Neural progenitor cell (in vitro differentiated cells): ENCODE measurements at regions not wholly inside any gene's neighbourhood (a gene's known extent, or its start where the extent isn't known, plus 50 kb on each side); places are given as distances from the start of the nearest gene placed in this dataset.
A peak's percentile ranks its signal among the peaks of the same experiment; 100 is the strongest.

Experiments used
- DNase-seq: peaks from one replicate; pipeline ENCODE4 v3.0.0-alpha.2; 2016; ENCODE audit warnings: low spot score
- H2AFZ ChIP-seq: fragments of 200-600 bp; sonication (generic); replicated peaks from 2 replicates; pipeline ENCODE4 v1.6.1; 2016; ENCODE audit warnings: antibody characterized with exemption
- H3F3A ChIP-seq: fragments of 200-600 bp; sonication (generic); 2 replicates; pipeline ENCODE4 v1.6.1; 2016; ENCODE audit warnings: antibody characterized with exemption, low read depth
- H3K27ac ChIP-seq: fragments of 200-600 bp; sonication (generic); 2 replicates; pipeline ENCODE4 v1.5.1; 2016; ENCODE audit warnings: mild to moderate bottlenecking
- H3K27me3 ChIP-seq: fragments of 200-600 bp; sonication (generic); 2 replicates; pipeline ENCODE4 v1.6.1; 2016; ENCODE audit warnings: mild to moderate bottlenecking, moderate library complexity
- H3K36me3 ChIP-seq: fragments of 200-600 bp; sonication (generic); 2 replicates; pipeline ENCODE4 v1.5.1; 2016
- H3K4me1 ChIP-seq: fragments of 200-600 bp; sonication (generic); 2 replicates; pipeline ENCODE4 v1.6.1; 2016; ENCODE audit warnings: mixed run types
- H3K4me2 ChIP-seq: fragments of 200-600 bp; sonication (generic); 2 replicates; pipeline ENCODE4 v1.6.1; 2016
- H3K4me3 ChIP-seq: fragments of 200-600 bp; sonication (generic); 2 replicates; pipeline ENCODE4 v1.5.1; 2016
- H3K79me2 ChIP-seq: fragments of 200-600 bp; sonication (generic); 2 replicates; pipeline ENCODE4 v1.6.1; 2016; ENCODE audit warnings: low read depth
- H3K9ac ChIP-seq: fragments of 200-600 bp; sonication (generic); 2 replicates; pipeline ENCODE4 v1.6.1; 2016
- H3K9me3 ChIP-seq: fragments of 200-600 bp; sonication (generic); 2 replicates; pipeline ENCODE4 v1.5.1; 2016; ENCODE audit warnings: low read depth
- H4K20me1 ChIP-seq: fragments of 200-600 bp; sonication (generic); 2 replicates; pipeline ENCODE4 v1.6.1; 2016; ENCODE audit warnings: low read depth
- H3K27ac Mint-ChIP-seq: 3 replicates; pipeline ENCODE4 v1.8.0; 2021; ENCODE audit warnings: mixed read lengths
- H3K27me3 Mint-ChIP-seq: 2 replicates; pipeline ENCODE4 v1.8.0; 2022; ENCODE audit warnings: low read depth, mild to moderate bottlenecking, inconsistent platforms, moderate library complexity, mixed read lengths; ENCODE audit not compliant: insufficient read depth
- H3K36me3 Mint-ChIP-seq: 3 replicates; pipeline ENCODE4 v1.8.0; 2021; ENCODE audit warnings: mixed read lengths
- H3K4me1 Mint-ChIP-seq: 3 replicates; pipeline ENCODE4 v1.8.0; 2021; ENCODE audit warnings: mixed read lengths
- H3K4me3 Mint-ChIP-seq: 3 replicates; pipeline ENCODE4 v1.8.0; 2021; ENCODE audit warnings: mild to moderate bottlenecking, moderate library complexity, mixed read lengths
- H3K9me3 Mint-ChIP-seq: 3 replicates; pipeline ENCODE4 v1.8.0; 2020; ENCODE audit warnings: mixed read lengths
- CTCF ChIP-seq: fragments of 200-600 bp; sonication (generic); IDR thresholded peaks from 2 replicates; pipeline ENCODE4 v1.5.1; 2017; ENCODE audit warnings: antibody characterized with exemption, mild to moderate bottlenecking
- EZH2 ChIP-seq: fragments of 200-600 bp; sonication (generic); IDR thresholded peaks from 2 replicates; pipeline ENCODE4 v1.6.1; 2017; ENCODE audit warnings: antibody characterized with exemption, mild to moderate bottlenecking, moderate library complexity
- EZH2phosphoT487 ChIP-seq: fragments of 200-600 bp; sonication (generic); IDR thresholded peaks from 2 replicates; pipeline ENCODE4 v1.6.1; 2017; ENCODE audit warnings: antibody characterized with exemption

GRCh38 chr17:77505181-77505639, 364.4 kb downstream of the SEC14L1 start:
- no peak for TF ChIP-seq CTCF
- TF ChIP-seq EZH2 = no peak
- no peak for TF ChIP-seq EZH2phosphoT487

GRCh38 chr17:77506371-77506991, 365.7 kb downstream of the SEC14L1 start:
- peaks cover 5% of the 10 kb centered on the region for H3K36me3 Mint-ChIP-seq
- Histone ChIP-seq H3K27ac (no peak overlapping the region), H3K9ac (no peak overlapping the region), H3K36me3 (peaks cover 6% of the 10 kb centered on the region), H3F3A (peaks cover 10% of the 10 kb centered on the region), H3K4me1 (peaks cover 6% of the 10 kb centered on the region), H3K4me2 (no peak overlapping the region), H3K4me3 (no peak overlapping the region), H4K20me1 (no peaks in the 10 kb centered on the region), H3K79me2 (no peaks in the 10 kb centered on the region), H2AFZ (no peak overlapping the region), H3K9me3 (peaks cover 4% of the 10 kb centered on the region), H3K27me3 (no peaks in the 10 kb centered on the region)
- H3K27me3 Mint-ChIP-seq = no peaks in the 10 kb centered on the region
- H3K27ac Mint-ChIP-seq = no peak overlapping the region
- no peaks in the 10 kb centered on the region for H3K4me1 Mint-ChIP-seq
- H3K9me3 Mint-ChIP-seq = peaks cover 6% of the 10 kb centered on the region
- no peak for DNase-seq
- TF ChIP-seq EZH2 (no peak), CTCF (no peak), EZH2phosphoT487 (no peak)
- H3K4me3 Mint-ChIP-seq = no peak overlapping the region

More at GRCh38 chr17:77505181-77505639, 364.4 kb downstream of the SEC14L1 start:
- Mint-ChIP-seq H3K27me3 (no peaks in the 10 kb centered on the region), H3K9me3 (no peaks in the 10 kb centered on the region), H3K36me3 (peaks cover 12% of the 10 kb centered on the region), H3K4me1 (no peaks in the 10 kb centered on the region), H3K27ac (peak overlapping the region; percentile 35), H3K4me3 (no peak overlapping the region)
- DNase-seq = no peak
- Histone ChIP-seq H3K9ac (no peak overlapping the region), H2AFZ (no peak overlapping the region), H3F3A (peaks cover 13% of the 10 kb centered on the region), H3K9me3 (no peaks in the 10 kb centered on the region), H3K4me2 (no peak overlapping the region), H3K27me3 (no peaks in the 10 kb centered on the region), H4K20me1 (no peaks in the 10 kb centered on the region), H3K4me3 (no peak overlapping the region), H3K27ac (no peak overlapping the region), H3K36me3 (no peaks in the 10 kb centered on the region), H3K79me2 (no peaks in the 10 kb centered on the region), H3K4me1 (peaks cover 6% of the 10 kb centered on the region)

GRCh38 chr17:77507111-77507885, 366.5 kb downstream of the SEC14L1 start:
- Mint-ChIP-seq H3K9me3 (peaks cover 11% of the 10 kb centered on the region), H3K27me3 (no peaks in the 10 kb centered on the region), H3K4me1 (no peaks in the 10 kb centered on the region), H3K36me3 (no peaks in the 10 kb centered on the region), H3K4me3 (no peak overlapping the region), H3K27ac (no peak overlapping the region)
- Histone ChIP-seq H3F3A (peaks cover 4% of the 10 kb centered on the region), H4K20me1 (no peaks in the 10 kb centered on the region), H3K9me3 (peaks cover 7% of the 10 kb centered on the region), H3K9ac (no peak overlapping the region), H3K36me3 (peaks cover 6% of the 10 kb centered on the region), H3K27ac (no peak overlapping the region), H3K27me3 (no peaks in the 10 kb centered on the region), H2AFZ (no peak overlapping the region), H3K4me1 (peaks cover 6% of the 10 kb centered on the region), H3K4me3 (no peak overlapping the region), H3K4me2 (no peak overlapping the region), H3K79me2 (no peaks in the 10 kb centered on the region)
- peak; percentile 27 for DNase-seq
- no peak for TF ChIP-seq EZH2
- no peak for TF ChIP-seq EZH2phosphoT487
- peak; percentile 28 for TF ChIP-seq CTCF
